HG02571 (cell line): ENCODE measurements at regions not wholly inside any gene's neighbourhood (a gene's known extent, or its start where the extent isn't known, plus 50 kb on each side); places are given as distances from the start of the nearest gene placed in this dataset.
"Not testable (repeated sequence)": the region's sequence is repeated elsewhere in the genome, so short reads cannot be mapped to it uniquely, and the experiment has no call there.

Experiments
- ATAC-seq: cut with Tn5 transposase; IDR thresholded peaks from one replicate; pipeline ENCODE4 v1.9.1; 2021; ENCODE audit warnings: mild to moderate bottlenecking, moderate library complexity; ENCODE audit not compliant: unreplicated experiment

GRCh38 chr1:200496937-200497336 is 87.1 kb upstream of the ZNF281 start:
- ATAC-seq: no peak

DNA sequence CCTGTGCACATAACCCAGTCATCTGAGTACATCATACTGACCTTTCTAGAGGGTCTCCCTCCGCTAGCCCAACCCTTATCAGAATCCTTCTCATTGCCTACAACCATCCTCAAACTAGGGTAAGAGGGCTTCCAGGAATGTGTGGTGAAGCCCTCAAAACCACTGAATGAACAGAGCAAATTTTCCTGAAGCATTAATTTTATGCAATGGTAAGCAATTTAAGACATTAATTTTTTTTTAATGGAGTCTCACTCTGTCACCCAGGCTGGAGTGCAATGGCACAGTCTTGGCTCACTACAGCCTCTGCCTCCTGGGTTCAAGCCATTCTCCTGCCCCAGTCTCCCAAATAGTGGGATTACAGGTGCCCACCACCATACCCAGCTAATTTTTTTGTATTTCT is 86.1 kb upstream of the ZNF281 start:
- no peak for ATAC-seq

DNA sequence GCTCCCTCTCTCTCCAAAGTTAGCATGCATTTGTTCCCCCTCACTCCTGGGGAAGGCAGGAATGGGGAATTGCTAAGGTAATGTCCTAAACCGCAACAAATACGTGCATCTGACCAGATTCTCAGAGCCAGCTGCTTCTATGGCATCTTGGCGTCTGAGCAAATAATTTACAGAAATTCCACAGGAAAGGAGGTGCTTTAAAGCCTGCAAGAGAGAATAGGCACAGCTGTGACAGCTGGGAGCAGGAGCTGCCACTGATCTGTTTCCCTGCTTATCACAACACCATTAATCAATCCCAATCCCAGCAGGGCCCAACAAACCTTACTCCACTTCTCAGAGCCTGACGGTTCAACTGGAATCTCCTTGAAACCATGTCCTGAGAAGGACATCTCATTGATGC is 83.5 kb upstream of the ZNF281 start:
- ATAC-seq: no peak

- ATAC-seq: no peak
Measured at GRCh38 chr1:200491103-200491502, 81.3 kb upstream of the ZNF281 start.

DNA sequence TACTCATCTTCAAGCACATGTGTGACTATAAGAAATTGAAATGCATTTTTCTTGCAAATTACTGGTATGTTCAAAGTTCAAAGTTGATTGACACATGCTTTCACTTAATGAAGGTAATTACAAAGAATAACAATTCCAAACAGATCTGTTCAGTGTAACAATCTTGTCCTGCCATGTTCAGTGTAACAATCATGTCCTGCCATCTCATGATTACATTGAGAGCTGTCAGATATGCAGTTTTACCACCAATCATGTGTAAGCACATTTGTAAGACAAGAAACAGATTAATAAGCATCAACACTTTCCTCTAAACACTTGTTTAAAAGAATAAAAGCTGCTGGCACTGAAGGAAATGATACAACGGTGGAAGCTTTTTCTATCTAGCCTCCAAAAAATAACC is 80.3 kb upstream of the ZNF281 start:
- no peak for ATAC-seq

DNA sequence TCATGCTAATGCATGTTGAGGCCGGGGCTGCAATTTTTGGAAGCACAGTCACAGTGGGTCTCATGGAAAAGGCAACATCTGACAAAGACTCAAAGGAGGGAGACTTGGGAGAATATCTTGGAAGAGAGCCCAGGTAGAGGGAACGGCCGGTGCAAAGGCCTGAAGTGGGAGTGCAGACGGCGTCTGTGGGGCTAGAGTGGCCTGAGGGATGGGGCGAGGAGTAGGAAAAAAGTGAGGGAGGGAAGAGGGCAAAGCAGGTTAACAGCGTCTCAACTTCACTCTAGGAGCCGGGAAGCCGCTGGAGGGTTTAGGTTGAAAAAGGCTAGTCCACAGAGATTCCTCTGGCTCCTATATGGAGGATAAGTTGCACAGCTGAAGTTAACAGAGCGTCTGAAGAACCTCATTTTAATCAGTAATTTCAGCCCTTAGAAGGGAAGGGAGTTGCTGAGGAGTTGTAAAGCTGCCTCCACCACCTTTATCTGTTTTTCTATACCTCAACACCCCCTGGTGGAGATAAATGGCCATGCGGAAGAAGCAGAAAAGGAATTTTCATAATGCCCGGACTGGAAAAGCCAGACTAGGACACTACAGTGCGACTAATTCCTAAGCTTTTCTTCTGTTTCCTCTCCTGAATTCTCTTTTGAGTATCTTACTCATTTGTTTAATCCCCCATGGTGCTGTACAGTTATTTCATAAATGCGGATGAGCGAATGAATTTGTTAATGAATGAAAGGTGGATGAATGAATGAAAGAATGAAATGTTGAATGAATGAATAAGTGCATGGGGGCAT is 78.7 kb upstream of the ZNF281 start:
- no peak for ATAC-seq

DNA sequence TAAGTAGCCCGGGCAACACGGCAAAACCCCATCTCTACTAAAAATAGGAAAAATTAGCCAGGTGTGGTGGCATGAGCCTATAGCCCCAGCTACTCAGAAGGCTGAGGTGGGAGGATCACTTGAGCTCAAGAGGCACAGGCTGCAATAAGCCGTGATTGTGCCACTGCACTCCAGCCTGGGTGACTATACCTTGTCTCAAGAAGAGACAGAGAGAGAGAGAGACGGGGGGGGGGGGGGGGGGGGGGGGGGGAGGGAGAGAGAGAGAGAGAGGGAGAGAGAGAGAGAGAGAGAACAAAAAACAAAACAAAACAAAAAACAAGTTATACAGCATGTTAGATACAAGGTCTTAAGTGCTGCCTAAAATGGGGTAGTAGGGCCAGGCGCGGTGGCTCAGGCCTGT is 77.8 kb upstream of the ZNF281 start:
- ATAC-seq: no peak

- ATAC-seq: no peak
Measured at GRCh38 chr1:200486634-200487033, 76.8 kb upstream of the ZNF281 start.

DNA sequence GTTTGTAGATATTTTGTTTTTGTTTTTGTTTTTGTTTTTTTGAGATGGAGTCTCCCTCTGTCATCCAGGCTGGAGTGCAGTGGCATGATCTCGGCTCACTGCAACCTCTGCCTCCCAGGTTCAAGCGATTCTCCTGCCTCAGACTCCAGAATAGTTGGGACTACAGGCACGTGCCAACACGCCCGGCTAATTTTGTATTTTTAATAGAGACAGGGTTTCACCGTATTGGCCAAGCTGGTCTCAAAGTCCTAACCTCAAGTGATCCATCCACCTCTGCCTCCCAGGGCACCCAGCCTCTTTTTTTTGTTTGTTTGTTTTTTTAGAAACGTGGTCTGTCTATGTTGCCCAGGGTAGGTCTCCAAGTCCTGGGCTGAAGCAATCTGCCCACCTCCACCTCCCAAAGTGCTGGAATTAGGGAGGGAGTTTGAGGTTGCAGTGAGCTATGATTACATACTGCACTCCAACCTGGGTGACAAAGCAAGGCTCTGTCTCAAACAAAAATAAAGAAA is 74.7 kb upstream of the ZNF281 start:
- ATAC-seq: not testable (repeated sequence)

DNA sequence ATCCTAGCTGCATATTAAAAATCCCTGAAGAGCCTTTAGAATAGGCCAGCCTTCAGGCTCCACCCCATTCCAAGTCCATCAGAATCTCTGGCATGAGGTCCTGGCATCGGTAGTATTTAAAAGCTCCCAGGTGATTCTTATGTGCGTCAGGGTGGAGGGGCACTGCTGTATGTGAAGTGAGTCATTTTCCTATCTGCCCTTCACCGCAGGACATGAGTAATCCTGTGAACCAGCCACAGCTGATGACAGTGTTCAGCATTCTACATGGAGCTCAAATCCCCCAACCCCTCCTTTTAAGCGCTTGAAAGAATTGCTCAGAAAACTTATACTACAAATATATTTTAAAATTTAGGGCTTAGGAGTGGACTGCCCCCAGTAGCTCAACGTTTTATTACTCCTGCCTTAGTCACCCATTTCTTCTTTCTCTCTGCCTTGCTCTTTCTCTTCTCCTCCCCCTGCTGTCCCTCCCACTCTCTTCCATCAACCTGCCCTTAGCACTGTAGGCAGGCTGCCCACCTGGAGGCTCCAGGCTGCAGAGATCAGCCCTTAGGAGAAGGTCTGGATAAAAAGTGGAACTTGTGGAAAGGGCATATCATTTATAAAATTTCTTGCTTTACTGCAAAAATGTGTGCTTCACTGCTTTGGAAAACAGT is 73.8 kb upstream of the ZNF281 start:
- ATAC-seq: peak; percentile 100

DNA sequence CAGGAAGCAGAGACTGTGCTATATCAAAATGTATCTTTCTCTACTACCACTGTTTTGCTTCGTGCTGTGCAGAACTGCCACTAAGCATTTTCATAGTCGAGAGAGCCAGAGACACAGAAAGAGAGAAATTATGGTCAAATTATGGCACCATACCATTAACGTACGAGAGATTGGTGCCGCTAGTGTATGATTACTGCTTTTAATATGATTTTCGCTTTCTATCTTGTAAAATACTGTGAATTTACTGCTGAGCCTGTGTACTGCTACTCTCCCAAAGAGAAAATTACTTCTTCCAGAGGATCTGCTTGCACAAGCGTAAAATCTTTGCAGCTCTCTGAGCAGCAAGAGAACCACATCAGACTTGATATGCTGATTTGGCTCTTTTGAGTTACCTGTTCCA is 71.1 kb upstream of the ZNF281 start:
- ATAC-seq: no peak

DNA sequence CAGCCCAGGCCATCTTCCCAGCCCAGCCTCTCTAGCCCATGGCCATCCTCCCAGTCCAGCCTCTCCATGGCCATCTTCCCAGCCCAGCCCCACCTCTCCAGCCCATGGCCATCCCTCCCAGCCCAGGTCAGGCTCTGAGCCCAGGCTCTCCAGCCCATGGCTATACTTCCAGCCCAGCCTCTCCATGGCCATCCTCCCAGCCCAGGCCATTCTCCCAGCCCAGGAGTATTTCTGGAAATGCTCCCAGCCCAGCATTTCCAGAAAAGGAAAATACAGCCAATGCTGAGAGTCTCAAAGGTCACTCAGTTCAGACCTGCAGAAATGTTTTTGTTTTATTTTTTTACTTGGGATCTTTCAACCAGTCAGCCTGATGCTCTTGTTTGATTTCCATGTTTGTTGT is 70.0 kb upstream of the ZNF281 start:
- no peak for ATAC-seq

GRCh38 chr1:200478945-200479558 is 69.2 kb upstream of the ZNF281 start:
- ATAC-seq: no peak

- no peak for ATAC-seq
Measured at GRCh38 chr1:200478239-200478623, 68.4 kb upstream of the ZNF281 start.

GRCh38 chr1:200474633-200475032 is 64.8 kb upstream of the ZNF281 start:
- ATAC-seq: no peak

DNA sequence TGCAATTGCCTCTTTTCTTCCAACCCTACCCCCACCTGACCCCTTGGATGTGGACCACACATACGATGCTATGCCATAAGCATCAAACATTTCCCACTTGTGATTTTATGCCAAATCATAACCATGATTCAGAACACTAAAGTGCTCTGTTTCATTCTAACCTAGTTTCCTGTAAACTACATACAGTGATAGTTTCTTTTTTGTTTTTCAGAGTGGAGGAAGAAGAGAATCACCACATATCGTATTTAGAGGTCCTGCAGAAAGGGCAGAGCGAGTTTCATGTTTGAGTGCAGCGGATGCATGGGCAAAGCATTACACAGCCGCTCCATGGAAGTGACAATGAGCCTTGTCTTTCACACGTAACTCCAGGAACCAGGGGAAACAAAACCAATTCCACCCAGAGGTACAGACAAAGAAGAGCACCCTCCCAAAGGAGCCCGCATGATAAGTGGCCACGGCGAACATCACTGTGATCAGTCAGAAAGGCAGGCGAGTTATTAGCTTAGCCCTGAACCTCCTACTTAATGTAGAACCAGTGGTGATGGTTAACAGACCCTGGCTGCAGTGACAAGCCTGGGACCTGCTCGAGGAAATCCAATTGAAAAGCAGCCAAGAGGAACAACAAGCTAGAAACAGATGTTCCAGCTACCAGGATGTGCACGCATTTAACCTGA is 64.0 kb upstream of the ZNF281 start:
- peak; percentile 75 for ATAC-seq

DNA sequence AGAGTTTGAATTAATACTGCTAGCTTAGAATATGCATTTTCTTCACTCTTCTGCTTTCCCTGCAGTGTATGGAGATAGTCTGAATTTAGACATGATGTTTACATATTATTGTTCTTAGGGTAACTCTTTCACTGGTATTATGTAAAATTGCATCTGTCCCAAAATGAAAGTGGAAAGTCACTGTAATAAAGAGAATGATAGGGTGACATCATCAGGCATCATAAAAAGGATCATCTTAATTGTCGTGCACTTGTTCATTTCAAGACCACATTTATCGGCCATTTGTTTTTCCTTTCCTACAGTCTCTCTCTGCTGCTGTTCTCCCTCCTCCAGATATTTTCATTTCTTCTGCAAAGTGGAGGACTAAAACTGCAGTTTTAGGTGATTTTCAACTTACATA is 61.9 kb upstream of the ZNF281 start:
- no peak for ATAC-seq

DNA sequence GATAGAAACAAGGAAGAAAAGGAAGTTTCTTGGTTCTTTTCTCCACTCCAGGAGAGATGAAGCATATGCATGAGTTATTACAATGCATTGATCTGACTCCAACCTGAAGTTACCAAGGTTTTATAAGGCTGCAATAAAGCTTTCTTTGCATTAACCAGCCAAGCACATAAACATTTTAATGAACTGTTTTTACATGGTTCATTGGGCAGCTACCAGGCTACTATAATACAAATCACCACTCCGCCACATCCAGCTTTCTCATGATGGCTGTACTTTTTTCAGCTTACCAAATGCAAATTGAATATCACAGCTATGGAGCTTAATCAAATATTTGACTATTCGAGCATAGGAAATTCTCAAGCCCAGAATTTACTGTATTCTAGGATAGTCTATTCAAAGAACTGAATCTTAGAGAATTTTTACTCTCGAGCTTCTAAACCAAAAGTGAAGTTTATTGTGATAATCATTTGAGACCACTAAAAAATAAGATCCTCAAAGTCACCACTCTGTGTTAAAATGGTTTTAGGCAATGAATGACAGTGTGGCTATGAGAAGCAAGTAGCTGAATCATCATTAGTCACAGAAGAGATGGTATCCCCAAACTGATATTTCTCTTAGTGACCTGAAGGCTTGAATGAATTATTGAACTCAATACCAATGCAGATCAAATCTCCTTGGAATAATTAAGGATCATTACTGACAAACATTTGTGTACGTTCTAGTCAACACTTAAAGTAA is 58.6 kb upstream of the ZNF281 start:
- no peak for ATAC-seq

DNA sequence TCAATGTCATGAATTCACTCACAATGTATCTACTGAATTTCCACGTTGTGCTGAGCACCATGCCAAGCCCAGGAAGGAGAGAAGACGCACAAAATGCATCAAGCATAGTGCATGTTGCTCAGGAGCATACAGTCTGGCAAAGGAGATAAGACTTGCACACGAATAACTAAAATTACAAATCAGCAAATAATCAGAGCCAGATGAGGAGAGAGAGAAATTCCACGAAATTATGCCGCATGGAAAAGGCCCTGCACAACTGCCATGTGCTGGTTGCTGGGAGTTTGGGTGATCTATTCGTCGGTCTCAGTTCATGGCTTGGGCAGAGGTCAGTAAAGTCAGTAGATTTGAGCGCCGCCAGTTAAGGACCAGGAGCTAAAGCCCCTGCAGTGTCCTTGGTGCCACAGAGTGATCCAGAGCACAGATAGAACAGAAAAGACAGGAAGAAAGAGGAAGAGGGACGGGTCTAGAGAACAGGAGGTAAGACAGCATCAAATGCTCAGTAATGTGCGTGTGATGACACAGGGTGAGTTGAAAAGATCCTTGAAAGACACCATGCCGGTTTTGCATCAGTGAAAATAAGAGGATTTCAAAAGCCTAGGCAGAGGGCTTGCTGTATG is 55.1 kb upstream of the ZNF281 start:
- ATAC-seq: no peak
